ENCODE measurements at regions not wholly inside any gene's neighbourhood (a gene's known extent, or its start where the extent isn't known, plus 50 kb on each side); places are given as distances from the start of the nearest gene placed in this dataset.

- Histone ChIP-seq H3K79me2 (ENCODE audit: insufficient read depth, low read length) (no peaks in the 10 kb centered on the region), H3K27me3 (ENCODE audit: insufficient read depth, low read length, poor library complexity, severe bottlenecking) (no peaks in the 10 kb centered on the region), H3K9me3 (ENCODE audit: insufficient read depth, low read depth, low read length) (no peaks in the 10 kb centered on the region), H3K36me3 (ENCODE audit: insufficient read depth, low read length) (no peaks in the 10 kb centered on the region), H3K4me3 (ENCODE audit: low read length, poor library complexity, severe bottlenecking) (no peak overlapping the region), H3K4me2 (ENCODE audit: low read depth, low read length, poor library complexity, severe bottlenecking) (no peak overlapping the region), H3F3A (ENCODE audit: low read depth) (no peaks in the 10 kb centered on the region), H4K20me1 (ENCODE audit: insufficient read depth, low read length, poor library complexity, severe bottlenecking) (no peaks in the 10 kb centered on the region), H3K9me2 (replicated peaks; ENCODE audit: low read depth, low read length) (no peaks in the 10 kb centered on the region), H2AFZ (ENCODE audit: low read length) (no peak overlapping the region), H3K9ac (ENCODE audit: low read depth, low read length, poor library complexity, severe bottlenecking) (no peak overlapping the region), H3K4me1 (ENCODE audit: insufficient read depth, low read length, poor library complexity, severe bottlenecking) (no peaks in the 10 kb centered on the region)
- no peak for TF ChIP-seq EZH2phosphoT487 (IDR thresholded peaks at IDR 0.05; ENCODE audit: borderline replicate concordance)
- no peak for TF ChIP-seq CTCF (conservative IDR thresholded peaks at IDR 0.05; ENCODE audit: low read length)
These were observed 301.9 kb downstream of the DHX15 start for GRCh38 chr4:24282446-24282845.

GRCh38 chr4:24279911-24280375, 304.4 kb downstream of the DHX15 start:
- Histone ChIP-seq H2AFZ (ENCODE audit: low read length) (no peak overlapping the region), H4K20me1 (ENCODE audit: insufficient read depth, low read length, poor library complexity, severe bottlenecking) (no peaks in the 10 kb centered on the region), H3K9me3 (ENCODE audit: insufficient read depth, low read depth, low read length) (no peaks in the 10 kb centered on the region), H3K4me2 (ENCODE audit: low read depth, low read length, poor library complexity, severe bottlenecking) (no peak overlapping the region), H3K9me2 (replicated peaks; ENCODE audit: low read depth, low read length) (no peaks in the 10 kb centered on the region), H3F3A (ENCODE audit: low read depth) (no peaks in the 10 kb centered on the region), H3K27me3 (ENCODE audit: insufficient read depth, low read length, poor library complexity, severe bottlenecking) (no peaks in the 10 kb centered on the region), H3K9ac (ENCODE audit: low read depth, low read length, poor library complexity, severe bottlenecking) (no peak overlapping the region), H3K4me3 (ENCODE audit: low read length, poor library complexity, severe bottlenecking) (no peak overlapping the region), H3K36me3 (ENCODE audit: insufficient read depth, low read length) (no peaks in the 10 kb centered on the region), H3K4me1 (ENCODE audit: insufficient read depth, low read length, poor library complexity, severe bottlenecking) (no peaks in the 10 kb centered on the region), H3K79me2 (ENCODE audit: insufficient read depth, low read length) (no peaks in the 10 kb centered on the region)
- no peak for TF ChIP-seq EZH2phosphoT487 (IDR thresholded peaks at IDR 0.05; ENCODE audit: borderline replicate concordance)
- TF ChIP-seq CTCF (conservative IDR thresholded peaks at IDR 0.05; ENCODE audit: low read length), result no peak

- Histone ChIP-seq H3K79me2 (ENCODE audit: insufficient read depth, low read length) (no peaks in the 10 kb centered on the region), H3K27me3 (ENCODE audit: insufficient read depth, low read length, poor library complexity, severe bottlenecking) (no peaks in the 10 kb centered on the region), H3K36me3 (ENCODE audit: insufficient read depth, low read length) (no peaks in the 10 kb centered on the region), H3K9me2 (replicated peaks; ENCODE audit: low read depth, low read length) (no peaks in the 10 kb centered on the region), H4K20me1 (ENCODE audit: insufficient read depth, low read length, poor library complexity, severe bottlenecking) (no peaks in the 10 kb centered on the region), H3K4me3 (ENCODE audit: low read length, poor library complexity, severe bottlenecking) (no peak overlapping the region), H3K4me1 (ENCODE audit: insufficient read depth, low read length, poor library complexity, severe bottlenecking) (no peaks in the 10 kb centered on the region), H2AFZ (ENCODE audit: low read length) (no peak overlapping the region), H3K4me2 (ENCODE audit: low read depth, low read length, poor library complexity, severe bottlenecking) (no peak overlapping the region), H3K9ac (ENCODE audit: low read depth, low read length, poor library complexity, severe bottlenecking) (no peak overlapping the region), H3F3A (ENCODE audit: low read depth) (no peaks in the 10 kb centered on the region), H3K9me3 (ENCODE audit: insufficient read depth, low read depth, low read length) (no peaks in the 10 kb centered on the region; the same call in 1 of the 2 replicates)
- TF ChIP-seq EZH2phosphoT487 (IDR thresholded peaks at IDR 0.05; ENCODE audit: borderline replicate concordance) (no peak), CTCF (conservative IDR thresholded peaks at IDR 0.05; ENCODE audit: low read length) (no peak)
These were observed 304.9 kb downstream of the DHX15 start for GRCh38 chr4:24279469-24279868.
